Endothelial cell of umbilical vein (primary cell): ENCODE measurements at regions not wholly inside any gene's neighbourhood (a gene's known extent, or its start where the extent isn't known, plus 50 kb on each side); places are given as distances from the start of the nearest gene placed in this dataset.

Experiments
- BruUV-seq: library from RNA; stranded (reverse); fragments of 400-500 nt; replicated peaks from 2 replicates; lab custom pipeline; 2021; lab: Mats Ljungman, UMichigan
- CTCF ChIA-PET: fragments of 300-600, 350-600 bp; sonication (Branson Sonifier 250); formaldehyde crosslinking; loops from one replicate; lab custom pipeline; 2021; ENCODE audit warnings: antibody characterized with exemption, inconsistent platforms; lab: Charles Lee
- POLR2A ChIA-PET: fragments of 300-600, 350-600 bp; sonication (Branson Sonifier 250); formaldehyde crosslinking; loops from one replicate; lab custom pipeline; 2021; ENCODE audit warnings: antibody characterized with exemption, inconsistent platforms; lab: Charles Lee
- DNase-seq: peaks from one replicate; pipeline ENCODE4 v3.0.0-alpha.2; 2011; ENCODE audit warnings: low read depth, low spot score
- FAIRE-seq: peaks from 2 replicates; lab custom pipeline; 2011; peaks lifted over from hg19 to GRCh38; lab: Jason Lieb, UNC
- H2AFZ ChIP-seq: 2 replicates; pipeline ENCODE4 v1.6.0; 2012; ENCODE audit warnings: low read depth, low read length, control low read depth, inconsistent platforms
- H3K27ac ChIP-seq: 2 replicates; pipeline ENCODE4 v1.5.1; 2011; ENCODE audit warnings: low read depth, mild to moderate bottlenecking, control low read depth, low read length, moderate library complexity; ENCODE audit not compliant: insufficient read depth
- H3K27me3 ChIP-seq, 2 experiments: 2 replicates each; pipeline versions ENCODE4 v1.6.0 to v1.6.1; 2011; ENCODE audit warnings: low read length in 2 of 2, mixed read lengths in 1 of 2; ENCODE audit not compliant: control insufficient read depth in 2 of 2, insufficient read depth in 2 of 2
- H3K36me3 ChIP-seq, 2 experiments: 2 replicates in 1 of 2; 3 replicates in 1 of 2; pipeline ENCODE4 v1.5.1; 2011; ENCODE audit warnings: low read length in 2 of 2, mild to moderate bottlenecking in 1 of 2, moderate library complexity in 1 of 2; ENCODE audit not compliant: control insufficient read depth in 2 of 2, insufficient read depth in 2 of 2; ENCODE audit errors: extremely low read depth in 1 of 2
- H3K4me1 ChIP-seq: 3 replicates; pipeline ENCODE4 v1.5.1; 2011; ENCODE audit warnings: mild to moderate bottlenecking, low read length; ENCODE audit not compliant: control insufficient read depth, insufficient read depth; ENCODE audit errors: extremely low read depth
- H3K4me2 ChIP-seq: 2 replicates; pipeline ENCODE4 v1.6.1; 2011; ENCODE audit warnings: low read length, control low read depth, mixed read lengths; ENCODE audit not compliant: insufficient read depth
- H3K4me3 ChIP-seq, 3 experiments: fragments of 200-600 bp in 1 of 3; sonication (generic), shearing (Covaris generic) in 1 of 3; replicated peaks in 1 of 3; 2 replicates each; pipeline ENCODE4 v1.5.1; 2011 to 2016; ENCODE audit warnings: control low read depth in 3 of 3, low read length in 3 of 3, mild to moderate bottlenecking in 2 of 3, inconsistent platforms in 1 of 3, low read depth in 1 of 3, moderate library complexity in 1 of 3; ENCODE audit not compliant: insufficient read depth in 1 of 3
- H3K79me2 ChIP-seq: 2 replicates; pipeline ENCODE4 v1.6.0; 2012; ENCODE audit warnings: low read length, inconsistent platforms; ENCODE audit not compliant: control insufficient read depth, insufficient read depth
- H3K9ac ChIP-seq: replicated peaks from 2 replicates; pipeline ENCODE3; 2011; ENCODE audit warnings: low read length, control low read depth; ENCODE audit not compliant: insufficient read depth; ENCODE audit errors: extremely low read depth
- H3K9me1 ChIP-seq: replicated peaks from 3 replicates; pipeline ENCODE4 v1.6.0; 2011; ENCODE audit warnings: mild to moderate bottlenecking, low read length; ENCODE audit not compliant: control insufficient read depth, insufficient read depth; ENCODE audit errors: extremely low read depth
- H3K9me3 ChIP-seq: replicated peaks from 2 replicates; pipeline ENCODE4 v1.5.1; 2012; ENCODE audit warnings: low read length, inconsistent platforms; ENCODE audit not compliant: control insufficient read depth, insufficient read depth
- H4K20me1 ChIP-seq: replicated peaks from 2 replicates; pipeline ENCODE3; 2011; ENCODE audit warnings: mild to moderate bottlenecking, low read length; ENCODE audit not compliant: control insufficient read depth, insufficient read depth; ENCODE audit errors: extremely low read depth
- CTCF ChIP-seq, 2 donors: IDR thresholded peaks; 1 replicate in 1 of 2; 2 replicates in 1 of 2; pipeline ENCODE4 v1.5.1; 2011; ENCODE audit warnings: low read length in 2 of 2, mild to moderate bottlenecking in 2 of 2, moderate library complexity in 2 of 2, control low read depth in 1 of 2, inconsistent platforms in 1 of 2, low read depth in 1 of 2; ENCODE audit not compliant: insufficient read depth in 1 of 2; ENCODE audit errors: extremely low read depth in 1 of 2
- EZH2 ChIP-seq: IDR thresholded peaks from 2 replicates; pipeline ENCODE4 v1.6.1; 2012; ENCODE audit warnings: borderline replicate concordance, low read depth, mild to moderate bottlenecking, moderate library complexity, low read length, inconsistent platforms; ENCODE audit not compliant: severe bottlenecking
- FOS ChIP-seq: IDR thresholded peaks from 2 replicates; pipeline ENCODE4 v1.6.1; 2011; ENCODE audit warnings: mild to moderate bottlenecking, low read length, moderate library complexity, borderline replicate concordance; ENCODE audit not compliant: insufficient read depth
- GATA2 ChIP-seq: IDR thresholded peaks from 2 replicates; pipeline ENCODE4 v1.7.0; 2011; ENCODE audit warnings: low read depth, mild to moderate bottlenecking, moderate library complexity, mixed read lengths, low read length; ENCODE audit not compliant: insufficient read length, insufficient read depth
- JUN ChIP-seq: IDR thresholded peaks from 2 replicates; pipeline ENCODE4 v1.6.1; 2011; ENCODE audit warnings: borderline replicate concordance, low read depth; ENCODE audit not compliant: insufficient read length, insufficient read depth
- MAX ChIP-seq: IDR thresholded peaks from 2 replicates; pipeline ENCODE4 v1.6.1; 2011; ENCODE audit not compliant: insufficient read depth, insufficient read length
- MYC ChIP-seq: IDR thresholded peaks from one replicate; pipeline ENCODE4 v1.6.1; 2011; ENCODE audit warnings: mild to moderate bottlenecking, low read depth, low read length
- POLR2A ChIP-seq: IDR thresholded peaks from 2 replicates; pipeline ENCODE4 v1.6.1; 2012; ENCODE audit warnings: low read depth, mild to moderate bottlenecking, control low read depth, low read length
- POLR2AphosphoS5 ChIP-seq: IDR thresholded peaks from 2 replicates; pipeline ENCODE4 v1.6.1; 2012; ENCODE audit warnings: low read depth, mild to moderate bottlenecking, control low read depth, low read length, moderate library complexity; ENCODE audit not compliant: insufficient read depth
- dilution Hi-C: fragments of 300-500 bp; cut with MboI; formaldehyde crosslinking; loops from one replicate; pipeline ENCODE4 v1.15.0; 2019; ENCODE audit warnings: low sequenced_read_pairs; ENCODE audit not compliant: extremely low pct_ligation_motif_present
- intact Hi-C: fragments of 100-400 bp; cut with micrococcal nuclease; formaldehyde crosslinking; loops from one replicate; pipeline ENCODE4 v1.10.0; 2022

- Histone ChIP-seq H3K36me3 (no peaks in the 10 kb centered on the region), H3K79me2 (no peaks in the 10 kb centered on the region), H3K4me1 (no peaks in the 10 kb centered on the region), H4K20me1 (no peaks in the 10 kb centered on the region), H3K27ac (no peak overlapping the region), H3K4me2 (no peak overlapping the region), H3K9me1 (no peaks in the 10 kb centered on the region), H3K4me3 (no peak overlapping the region), H3K9ac (no peak overlapping the region), H3K27me3 (no peaks in the 10 kb centered on the region), H2AFZ (no peak overlapping the region), H3K9me3 (peaks cover 4% of the 10 kb centered on the region)
- FAIRE-seq (no peak), DNase-seq (no peak)
- TF ChIP-seq MAX (no peak), POLR2A (no peak), EZH2 (no peak), MYC (no peak), POLR2AphosphoS5 (no peak), FOS (no peak), JUN (no peak), CTCF (IDR thresholded peaks at IDR 0.05; ENCODE audit: extremely low read depth in 1 of 2, insufficient read depth in 1 of 2, low read depth in 1 of 2, low read length in 2 of 2) (no peak), GATA2 (no peak)
- dilution Hi-C loops = no loop called here
- intact Hi-C loops = no loop called here
- ChIA-PET POLR2A (no interaction called here), CTCF (no interaction called here)
- BruUV-seq = no TSS peak
Observed at GRCh38 chr15:87212041-87212440, 1044.5 kb downstream of the NTRK3 start.
